Fibroblast of skin of back (primary cell): ENCODE measurements at regions not wholly inside any gene's neighbourhood (a gene's known extent, or its start where the extent isn't known, plus 50 kb on each side); places are given as distances from the start of the nearest gene placed in this dataset.

Experiments
- DNase-seq: peaks from one replicate; pipeline ENCODE4 v3.0.0-alpha.2; 2013

GRCh38 chr2:78034706-78035105, 512.5 kb upstream of the LRRTM4 start:
- DNase-seq = no peak

- DNase-seq = no peak
Measured at GRCh38 chr2:78035804-78036203, 513.6 kb upstream of the LRRTM4 start.

- no peak for DNase-seq
Measured at GRCh38 chr2:78051480-78051879, 529.3 kb upstream of the LRRTM4 start.

GRCh38 chr2:78056976-78057375, 534.8 kb upstream of the LRRTM4 start:
- DNase-seq = no peak

GRCh38 chr2:78061301-78061700, 539.1 kb upstream of the LRRTM4 start:
- DNase-seq = no peak

GRCh38 chr2:78061732-78062131, 539.6 kb upstream of the LRRTM4 start:
- no peak for DNase-seq

GRCh38 chr2:78063246-78064020, 541.3 kb upstream of the LRRTM4 start:
- DNase-seq = no peak

- DNase-seq = no peak
Measured at GRCh38 chr2:78065366-78065765, 543.2 kb upstream of the LRRTM4 start.

GRCh38 chr2:78068808-78069207, 546.6 kb upstream of the LRRTM4 start:
- no peak for DNase-seq

- no peak for DNase-seq
Measured at GRCh38 chr2:78070693-78071092, 548.5 kb upstream of the LRRTM4 start.

GRCh38 chr2:78077633-78078032, 555.5 kb upstream of the LRRTM4 start:
- DNase-seq = no peak

GRCh38 chr2:78082555-78082954, 560.4 kb upstream of the LRRTM4 start:
- no peak for DNase-seq

- no peak for DNase-seq
Measured at GRCh38 chr2:78093436-78093835, 571.3 kb upstream of the LRRTM4 start.

- no peak for DNase-seq
Measured at GRCh38 chr2:78109272-78109671, 587.1 kb upstream of the LRRTM4 start.

GRCh38 chr2:78115291-78115690, 593.1 kb upstream of the LRRTM4 start:
- no peak for DNase-seq

- DNase-seq = no peak
Measured at GRCh38 chr2:78118037-78118436, 595.9 kb upstream of the LRRTM4 start.

GRCh38 chr2:78120275-78120674, 598.1 kb upstream of the LRRTM4 start:
- DNase-seq = no peak

- DNase-seq = no peak
Measured at GRCh38 chr2:78125042-78125441, 602.9 kb upstream of the LRRTM4 start.

- no peak for DNase-seq
Measured at GRCh38 chr2:78127424-78127823, 605.2 kb upstream of the LRRTM4 start.

GRCh38 chr2:78132391-78133370, 610.5 kb upstream of the LRRTM4 start:
- no peak for DNase-seq

GRCh38 chr2:78145395-78145996, 623.3 kb upstream of the LRRTM4 start:
- DNase-seq = no peak

- no peak for DNase-seq
Measured at GRCh38 chr2:78145997-78146722, 624.0 kb upstream of the LRRTM4 start.

GRCh38 chr2:78147466-78147865, 625.3 kb upstream of the LRRTM4 start:
- no peak for DNase-seq
